A673 (cell line): ENCODE measurements at regions not wholly inside any gene's neighbourhood (a gene's known extent, or its start where the extent isn't known, plus 50 kb on each side); places are given as distances from the start of the nearest gene placed in this dataset.

Experiments used
- BruUV-seq: library from RNA; stranded (reverse); fragments of 400-500 nt; replicated peaks from 2 replicates; lab custom pipeline; 2021; lab: Mats Ljungman, UMichigan
- CTCF ChIA-PET: fragments of 300-600 bp; sonication (Branson Sonifier 250); formaldehyde crosslinking; loops from one replicate; lab custom pipeline; 2022; ENCODE audit warnings: antibody characterized with exemption; lab: Charles Lee
- POLR2A ChIA-PET: fragments of 300-600 bp; sonication (Branson Sonifier 250); formaldehyde crosslinking; loops from one replicate; lab custom pipeline; 2022; ENCODE audit warnings: antibody characterized with exemption; ENCODE audit not compliant: low non-redundant PET; lab: Charles Lee
- DNase-seq: peaks from one replicate; pipeline ENCODE4 v3.0.0-alpha.2; 2015; ENCODE audit warnings: low spot score
- H3K27ac ChIP-seq: fragments of 200-600 bp; sonication (generic); 2 replicates; pipeline ENCODE4 v1.5.1; 2016; ENCODE audit warnings: mixed run types, low read depth, mild to moderate bottlenecking, mixed read lengths, antibody characterized with exemption, low read length; ENCODE audit not compliant: poor library complexity, severe bottlenecking
- H3K27me3 ChIP-seq: fragments of 200-600 bp; sonication (generic); replicated peaks from 2 replicates; pipeline ENCODE4 v1.6.1; 2017; ENCODE audit warnings: mixed run types, low read depth, mild to moderate bottlenecking, mixed read lengths, antibody characterized with exemption, low read length; ENCODE audit not compliant: insufficient read depth, poor library complexity
- H3K36me3 ChIP-seq: fragments of 200-600 bp; sonication (generic); 2 replicates; pipeline ENCODE4 v1.6.1; 2016; ENCODE audit warnings: mixed run types, mild to moderate bottlenecking, mixed read lengths, antibody characterized with exemption, low read length; ENCODE audit not compliant: insufficient read depth, poor library complexity, severe bottlenecking
- H3K4me1 ChIP-seq: fragments of 200-600 bp; sonication (generic); 2 replicates; pipeline ENCODE4 v1.6.1; 2017; ENCODE audit warnings: mixed run types, mild to moderate bottlenecking, mixed read lengths, antibody characterized with exemption, low read length; ENCODE audit not compliant: insufficient read depth, poor library complexity, severe bottlenecking
- H3K4me3 ChIP-seq: fragments of 200-600 bp; sonication (generic); 2 replicates; pipeline ENCODE4 v1.5.1; 2016; ENCODE audit warnings: low read depth, mixed run types, mild to moderate bottlenecking, mixed read lengths, low read length; ENCODE audit not compliant: poor library complexity, severe bottlenecking
- H3K9me3 ChIP-seq: fragments of 200-600 bp; sonication (generic); 2 replicates; pipeline ENCODE4 v1.6.1; 2016; ENCODE audit warnings: mixed run types, low read depth, mild to moderate bottlenecking, mixed read lengths, antibody characterized with exemption, low read length; ENCODE audit not compliant: poor library complexity, severe bottlenecking
- CTCF ChIP-seq: fragments of 300-800, 200-600 bp; sonication (generic); conservative IDR thresholded peaks from 2 replicates; pipeline ENCODE4 v1.5.1; 2017; ENCODE audit warnings: low read depth, mild to moderate bottlenecking, antibody characterized with exemption, low read length, moderate library complexity, mixed read lengths
- EZH2 ChIP-seq: fragments of 200-600 bp; sonication (generic); IDR thresholded peaks from 2 replicates; pipeline ENCODE4 v1.6.1; 2017; ENCODE audit warnings: borderline replicate concordance, low read depth, mild to moderate bottlenecking, mixed read lengths, antibody characterized with exemption, low read length; ENCODE audit not compliant: poor library complexity, severe bottlenecking
- intact Hi-C: fragments of 100-400 bp; cut with micrococcal nuclease; formaldehyde crosslinking; loops from one replicate; pipeline ENCODE4 v1.10.0; 2022; ENCODE audit not compliant: unreplicated experiment

GRCh38 chr5:92761585-92761984 is 819.4 kb downstream of the NR2F1-AS1 start:
- H3K9me3 ChIP-seq = no peaks in the 10 kb centered on the region
- no peaks in the 10 kb centered on the region for H3K36me3 ChIP-seq
- ChIA-PET CTCF (no interaction called here), POLR2A (no interaction called here)
- DNase-seq = no peak
- no TSS peak for BruUV-seq
- no peak overlapping the region for H3K4me3 ChIP-seq
- intact Hi-C loops = no loop called here
- TF ChIP-seq CTCF (no peak), EZH2 (no peak)
- H3K4me1 ChIP-seq = no peaks in the 10 kb centered on the region
- H3K27ac ChIP-seq = no peak overlapping the region
- no peaks in the 10 kb centered on the region for H3K27me3 ChIP-seq

- Histone ChIP-seq H3K27me3 (no peaks in the 10 kb centered on the region), H3K27ac (no peak overlapping the region), H3K4me3 (no peak overlapping the region), H3K9me3 (no peaks in the 10 kb centered on the region), H3K4me1 (no peaks in the 10 kb centered on the region), H3K36me3 (no peaks in the 10 kb centered on the region)
- ChIA-PET CTCF (no interaction called here), POLR2A (no interaction called here)
- intact Hi-C loops = no loop called here
- TF ChIP-seq EZH2 (no peak), CTCF (no peak)
- BruUV-seq = no TSS peak
- DNase-seq = no peak
Measured at GRCh38 chr5:92760550-92760949, 820.5 kb downstream of the NR2F1-AS1 start.

- no TSS peak for BruUV-seq
- Histone ChIP-seq H3K27me3 (no peaks in the 10 kb centered on the region), H3K27ac (no peak overlapping the region), H3K4me3 (no peak overlapping the region), H3K9me3 (no peaks in the 10 kb centered on the region), H3K4me1 (no peaks in the 10 kb centered on the region), H3K36me3 (no peaks in the 10 kb centered on the region)
- CTCF ChIA-PET = no interaction called here
- TF ChIP-seq CTCF = no peak
- TF ChIP-seq EZH2 = no peak
- POLR2A ChIA-PET = no interaction called here
- DNase-seq = no peak
- intact Hi-C loops = no loop called here
Measured at GRCh38 chr5:92758552-92758951, 822.5 kb downstream of the NR2F1-AS1 start.
